GM21390 (cell line): ENCODE measurements at regions not wholly inside any gene's neighbourhood (a gene's known extent, or its start where the extent isn't known, plus 50 kb on each side); places are given as distances from the start of the nearest gene placed in this dataset.

ENCODE experiments used
- ATAC-seq: cut with Tn5 transposase; IDR thresholded peaks from one replicate; pipeline ENCODE4 v1.9.1; 2021; ENCODE audit not compliant: unreplicated experiment

DNA sequence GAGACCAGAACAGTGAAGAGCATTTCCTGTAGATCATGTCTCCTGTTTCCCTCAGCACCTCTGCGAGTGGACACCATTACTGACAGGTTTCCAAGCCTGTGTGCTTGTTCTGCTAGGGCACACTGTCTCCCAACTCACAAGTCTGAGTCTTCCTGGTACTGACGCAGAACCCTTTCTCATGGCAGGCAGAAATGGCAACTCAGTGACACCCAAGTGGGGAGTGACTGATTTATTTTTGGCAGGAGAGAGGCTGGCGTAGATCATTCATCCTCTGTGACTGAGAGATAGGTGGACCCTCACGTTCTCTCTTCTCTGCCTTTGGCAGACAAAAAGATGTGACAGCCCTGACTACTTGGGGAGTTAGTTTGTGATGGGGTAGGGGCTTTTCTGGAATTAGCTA is 183.4 kb downstream of the RFC3 start:
- ATAC-seq, result no peak

GRCh38 chr13:34002141-34002540 is 184.2 kb downstream of the RFC3 start:
- ATAC-seq, result no peak

GRCh38 chr13:34002924-34003323 is 185.0 kb downstream of the RFC3 start:
- no peak for ATAC-seq

GRCh38 chr13:34003656-34004055 is 185.7 kb downstream of the RFC3 start:
- ATAC-seq, result no peak

GRCh38 chr13:34004676-34005075 is 186.7 kb downstream of the RFC3 start:
- no peak for ATAC-seq

- ATAC-seq, result no peak
Measured at GRCh38 chr13:34006011-34006410, 188.1 kb downstream of the RFC3 start.

DNA sequence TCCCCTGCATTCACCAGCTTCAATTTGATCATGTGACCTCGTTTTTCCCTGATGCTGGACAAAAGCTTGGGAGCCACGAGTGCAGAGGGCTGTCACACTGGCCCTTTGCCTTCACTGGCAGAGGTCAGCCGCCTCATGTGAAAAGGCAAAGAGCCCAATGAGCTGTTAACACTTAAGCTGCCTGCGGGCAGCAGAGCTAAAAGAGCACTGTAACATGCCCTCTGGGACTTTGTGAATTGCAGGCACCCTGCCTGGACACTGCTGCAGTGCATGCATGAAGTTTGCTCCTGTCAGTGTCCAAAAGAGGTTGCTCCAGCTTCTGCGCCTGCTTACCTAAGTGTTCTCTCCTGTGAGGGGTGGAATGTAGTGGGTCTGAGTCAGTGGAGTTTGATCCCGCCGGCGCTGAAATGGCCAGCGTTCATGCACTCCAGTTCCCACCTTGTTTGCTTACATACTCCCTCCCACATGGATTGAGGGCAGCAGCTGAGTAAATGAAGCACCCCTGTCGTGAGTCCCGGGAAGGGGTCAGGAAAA is 193.7 kb downstream of the RFC3 start:
- ATAC-seq, result no peak

DNA sequence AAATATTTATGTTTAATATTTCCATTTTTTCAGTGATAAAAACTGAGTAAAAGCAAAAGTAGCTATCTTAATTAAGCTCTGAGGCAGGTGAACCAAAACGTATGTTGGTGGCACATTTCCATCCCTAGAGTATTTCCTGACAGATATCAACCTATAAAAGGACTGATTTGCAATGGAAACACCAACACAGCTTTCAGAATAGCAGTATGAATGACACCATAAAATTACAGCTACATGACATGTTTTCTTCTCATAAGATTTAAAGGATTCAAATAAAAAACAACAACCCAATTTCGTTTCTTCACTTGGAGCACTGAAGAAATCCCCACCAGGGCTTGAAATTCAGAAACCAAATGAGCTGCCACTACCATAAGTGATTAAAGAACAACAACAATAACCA is 194.4 kb downstream of the RFC3 start:
- ATAC-seq, result no peak

DNA sequence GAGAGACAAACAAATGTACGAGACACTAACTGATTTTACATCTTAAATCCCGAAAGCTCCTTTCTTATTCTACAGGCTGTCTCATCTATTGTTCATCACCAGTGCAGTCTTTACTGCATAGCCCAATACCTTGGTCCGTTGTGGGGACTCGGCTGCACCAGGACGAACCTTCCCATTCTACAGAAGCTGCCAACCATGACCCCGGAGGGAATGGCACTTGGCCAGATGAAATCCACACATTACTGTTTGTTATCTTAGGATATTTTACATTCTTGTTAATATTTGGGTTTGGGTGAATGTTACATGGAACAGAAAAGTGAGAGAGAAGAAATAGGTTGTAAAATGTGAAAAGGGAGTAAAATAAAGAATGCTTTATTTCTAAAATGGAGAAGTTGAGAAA is 195.1 kb downstream of the RFC3 start:
- no peak for ATAC-seq

- no peak for ATAC-seq
Measured at GRCh38 chr13:34017231-34017630, 199.3 kb downstream of the RFC3 start.

DNA sequence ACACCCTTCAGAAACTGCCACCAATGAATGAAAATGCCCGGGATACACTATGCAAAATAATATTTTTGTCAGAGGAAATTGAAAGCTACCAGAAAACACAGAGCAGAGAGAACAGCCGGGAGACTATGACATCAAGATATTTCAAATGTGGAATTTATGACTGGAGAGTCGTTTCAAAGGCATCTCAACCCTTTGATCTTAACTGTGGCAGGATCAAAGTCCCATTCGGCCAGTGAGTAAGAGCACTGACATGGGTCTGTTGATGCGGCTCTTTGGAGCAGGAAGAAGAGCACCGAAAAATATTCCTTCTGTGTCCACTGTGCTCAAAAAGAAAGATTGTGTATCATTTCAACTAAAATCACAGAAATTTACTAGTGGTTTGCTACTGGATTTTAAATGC is 201.9 kb downstream of the RFC3 start:
- no peak for ATAC-seq

DNA sequence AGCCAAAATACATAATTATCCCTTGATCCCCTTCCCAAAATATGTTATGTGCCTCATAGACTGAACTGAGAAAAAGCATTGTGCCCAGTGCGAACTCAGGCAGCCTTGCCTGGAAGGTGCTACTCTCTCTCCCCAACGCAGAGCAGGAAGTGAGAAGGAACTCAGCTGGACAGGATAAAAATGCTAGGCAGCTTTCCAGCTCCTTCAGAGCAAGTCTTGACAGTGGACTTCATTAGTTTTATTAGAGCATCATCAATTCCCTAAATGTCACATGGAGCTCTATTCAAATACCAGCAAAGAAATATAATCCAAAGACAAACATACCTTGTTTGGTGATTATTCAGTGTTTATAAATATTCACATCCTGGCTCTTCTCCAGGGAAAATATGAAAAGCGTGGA is 202.4 kb downstream of the RFC3 start:
- ATAC-seq, result no peak

DNA sequence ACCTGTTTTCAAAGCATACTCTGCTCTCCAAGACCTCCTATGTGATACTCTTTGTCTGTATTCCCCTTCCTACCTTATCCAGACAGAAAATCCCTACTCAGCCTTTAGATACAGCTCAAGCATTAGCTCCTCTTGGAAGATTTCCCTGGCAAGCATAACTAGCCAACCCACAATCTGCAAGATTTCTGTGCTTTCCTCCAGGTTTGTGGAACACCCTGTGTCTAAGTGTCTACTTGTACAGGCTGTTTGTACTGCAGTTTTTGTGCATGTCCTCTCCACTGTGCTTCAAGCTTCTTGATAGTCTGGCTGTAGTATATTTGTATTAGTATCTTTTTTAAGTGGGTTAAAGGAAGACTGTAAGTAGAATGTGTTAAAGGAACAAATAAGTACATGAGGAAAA is 203.7 kb downstream of the RFC3 start:
- ATAC-seq, result no peak

- no peak for ATAC-seq
Measured at GRCh38 chr13:34025746-34026145, 207.8 kb downstream of the RFC3 start.

GRCh38 chr13:34026308-34026707 is 208.4 kb downstream of the RFC3 start:
- no peak for ATAC-seq

- no peak for ATAC-seq
Measured at GRCh38 chr13:34028496-34029442, 210.8 kb downstream of the RFC3 start.

DNA sequence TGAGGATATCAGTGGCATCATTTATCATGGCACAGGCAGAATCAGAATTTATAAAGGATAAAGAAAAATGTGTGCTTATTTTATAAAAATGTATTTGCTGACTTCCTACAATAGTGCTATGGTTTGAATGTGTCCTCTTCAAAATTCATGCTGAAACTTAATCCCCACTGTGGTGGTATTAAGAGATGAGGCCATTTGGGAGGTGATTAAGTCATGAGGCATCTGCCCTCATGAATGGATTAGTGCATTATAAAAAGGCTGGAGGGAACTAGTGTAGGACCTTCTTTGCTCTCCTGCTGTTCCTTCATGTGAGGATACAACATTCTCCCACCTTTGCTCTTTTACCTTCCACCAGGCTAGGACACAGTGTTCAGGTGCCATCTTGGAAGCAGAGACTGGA is 212.8 kb downstream of the RFC3 start:
- ATAC-seq, result no peak

GRCh38 chr13:34031610-34032009 is 213.7 kb downstream of the RFC3 start:
- ATAC-seq, result no peak

- ATAC-seq, result no peak
Measured at GRCh38 chr13:34034411-34034810, 216.5 kb downstream of the RFC3 start.

DNA sequence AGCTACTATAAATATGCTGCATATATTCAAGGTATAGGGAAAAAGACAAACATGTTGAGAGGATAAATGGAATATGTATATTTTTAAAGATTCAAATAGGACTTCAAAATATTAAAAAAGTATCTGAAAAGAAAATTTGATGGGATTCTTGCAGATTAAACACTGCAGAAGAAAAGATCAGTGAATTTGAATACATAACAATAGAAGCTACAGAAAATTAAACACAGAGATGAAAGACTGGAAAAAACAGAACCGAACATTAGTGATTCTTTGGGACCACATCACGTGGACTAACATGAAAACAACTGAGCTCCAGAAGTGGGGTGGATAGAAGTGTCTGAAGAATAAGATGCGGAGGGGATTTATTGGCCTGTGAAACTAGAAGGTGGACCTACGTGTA is 217.2 kb downstream of the RFC3 start:
- ATAC-seq, result no peak

- ATAC-seq, result no peak
Measured at GRCh38 chr13:34035676-34036325, 217.9 kb downstream of the RFC3 start.
